H1 (cell line): ENCODE measurements at regions not wholly inside any gene's neighbourhood (a gene's known extent, or its start where the extent isn't known, plus 50 kb on each side); places are given as distances from the start of the nearest gene placed in this dataset.

Experiments
- CTCF ChIA-PET: fragments of 300-600 bp; sonication (Branson Sonifier 250); formaldehyde crosslinking; loops from one replicate; lab custom pipeline; 2021; ENCODE audit not compliant: partially characterized antibody; lab: Charles Lee
- POLR2A ChIA-PET: fragments of 300-600 bp; sonication (Branson Sonifier 250); formaldehyde crosslinking; loops from one replicate; lab custom pipeline; 2021; ENCODE audit warnings: inconsistent platforms; ENCODE audit not compliant: partially characterized antibody; lab: Charles Lee
- DNase-seq, 2 experiments: peaks; one replicate each; pipeline versions ENCODE4 v3.0.0 to v3.0.0-alpha.2; 2010 to 2022; ENCODE audit warnings: low spot score in 2 of 2, low read depth in 1 of 2, mixed read lengths in 1 of 2
- FAIRE-seq: peaks from 2 replicates; lab custom pipeline; 2011; peaks lifted over from hg19 to GRCh38; lab: Jason Lieb, UNC
- H2AFZ ChIP-seq: 2 replicates; pipeline ENCODE4 v1.8.1; 2012; ENCODE audit warnings: low read length, inconsistent platforms
- H2AK5ac ChIP-seq: 2 replicates; pipeline ENCODE4 v1.6.1; 2013; ENCODE audit warnings: low read depth, low read length
- H2BK120ac ChIP-seq: replicated peaks from 2 replicates; pipeline ENCODE3; 2013; ENCODE audit warnings: low read depth, low read length, inconsistent platforms
- H2BK12ac ChIP-seq: 2 replicates; pipeline ENCODE4 v1.6.1; 2013; ENCODE audit warnings: low read depth, low read length
- H2BK15ac ChIP-seq: 2 replicates; pipeline ENCODE4 v1.6.1; 2013; ENCODE audit warnings: low read length
- H2BK20ac ChIP-seq: 2 replicates; pipeline ENCODE4 v1.6.1; 2013; ENCODE audit warnings: low read length
- H2BK5ac ChIP-seq: 2 replicates; pipeline ENCODE4 v1.6.1; 2013; ENCODE audit warnings: low read depth, low read length
- H3K14ac ChIP-seq: 2 replicates; pipeline ENCODE4 v1.6.1; 2013; ENCODE audit warnings: inconsistent platforms; ENCODE audit not compliant: insufficient read length
- H3K18ac ChIP-seq: 2 replicates; pipeline ENCODE4 v1.6.1; 2013; ENCODE audit warnings: low read length; ENCODE audit errors: extremely low read depth
- H3K23ac ChIP-seq: 2 replicates; pipeline ENCODE4 v1.6.1; 2013; ENCODE audit warnings: inconsistent platforms; ENCODE audit not compliant: insufficient read length
- H3K23me2 ChIP-seq: 2 replicates; pipeline ENCODE4 v1.6.1; 2013; ENCODE audit warnings: low read depth, low read length
- H3K27ac ChIP-seq: 2 replicates; pipeline ENCODE4 v1.6.1; 2011; ENCODE audit warnings: low read depth, low read length, inconsistent platforms
- H3K27me3 ChIP-seq, 4 experiments: replicated peaks in 1 of 4; 1 replicate in 1 of 4; 2 replicates in 3 of 4; pipeline versions ENCODE4 v1.6.1 to v1.8.1; 2011 to 2013; ENCODE audit warnings: low read length in 3 of 4, mild to moderate bottlenecking in 3 of 4, inconsistent platforms in 2 of 4, mixed read lengths in 2 of 4, moderate library complexity in 1 of 4; ENCODE audit not compliant: control insufficient read depth in 3 of 4, insufficient read depth in 3 of 4; ENCODE audit errors: extremely low read depth in 1 of 4
- H3K36me3 ChIP-seq, 4 experiments: 2 replicates each; pipeline versions ENCODE4 v1.6.1 to v1.8.1; 2011 to 2013; ENCODE audit warnings: mild to moderate bottlenecking in 4 of 4, low read length in 3 of 4, moderate library complexity in 2 of 4, control low read depth in 1 of 4, inconsistent platforms in 1 of 4; ENCODE audit not compliant: insufficient read depth in 4 of 4, control insufficient read depth in 2 of 4
- H3K4ac ChIP-seq: replicated peaks from 2 replicates; pipeline ENCODE3; 2013; ENCODE audit warnings: low read length, low read depth, mixed read lengths, inconsistent platforms; ENCODE audit not compliant: insufficient read length
- H3K4me1 ChIP-seq, 4 experiments: replicated peaks in 1 of 4; 1 replicate in 1 of 4; 2 replicates in 3 of 4; pipeline versions ENCODE4 v1.6.1 to v1.8.1; 2011 to 2013; ENCODE audit warnings: low read length in 3 of 4, inconsistent platforms in 2 of 4, mixed read lengths in 1 of 4; ENCODE audit not compliant: insufficient read depth in 4 of 4, control insufficient read depth in 3 of 4
- H3K4me2 ChIP-seq, 2 experiments: 2 replicates each; pipeline versions ENCODE4 v1.6.1 to v1.8.1; 2011 to 2013; ENCODE audit warnings: low read depth in 2 of 2, low read length in 2 of 2, control low read depth in 1 of 2, inconsistent platforms in 1 of 2, mild to moderate bottlenecking in 1 of 2; ENCODE audit not compliant: insufficient read depth in 1 of 2
- H3K4me3 ChIP-seq, 4 experiments: fragments of 200-600, 300-600 bp in 1 of 4; sonication (generic), shearing (Covaris generic), sonication (Bioruptor Twin) in 1 of 4; 2 replicates each; pipeline versions ENCODE4 v1.5.1 to v1.8.1; 2011 to 2016; ENCODE audit warnings: low read length in 4 of 4, low read depth in 3 of 4, control low read depth in 2 of 4, inconsistent platforms in 2 of 4, mild to moderate bottlenecking in 2 of 4, mixed read lengths in 1 of 4, moderate library complexity in 1 of 4; ENCODE audit not compliant: insufficient read depth in 2 of 4; ENCODE audit errors: extremely low read depth in 1 of 4
- H3K56ac ChIP-seq: replicated peaks from 2 replicates; pipeline ENCODE3; 2013; ENCODE audit warnings: low read depth, mild to moderate bottlenecking, mixed read lengths, low read length, inconsistent platforms; ENCODE audit not compliant: insufficient read length
- H3K79me1 ChIP-seq: 2 replicates; pipeline ENCODE4 v1.6.1; 2013; ENCODE audit warnings: low read depth, low read length, control low read depth
- H3K79me2 ChIP-seq, 2 experiments: 2 replicates each; pipeline versions ENCODE4 v1.6.1 to v1.8.1; 2012 to 2013; ENCODE audit warnings: low read length in 2 of 2, mild to moderate bottlenecking in 2 of 2, inconsistent platforms in 1 of 2; ENCODE audit not compliant: insufficient read depth in 2 of 2, control insufficient read depth in 1 of 2
- H3K9ac ChIP-seq, 4 experiments: replicated peaks in 1 of 4; 1 replicate in 1 of 4; 2 replicates in 3 of 4; pipeline versions ENCODE4 v1.6.1 to v1.8.1; 2011 to 2013; ENCODE audit warnings: low read depth in 3 of 4, low read length in 3 of 4, control low read depth in 2 of 4, mild to moderate bottlenecking in 2 of 4, moderate library complexity in 2 of 4, inconsistent platforms in 1 of 4; ENCODE audit errors: extremely low read depth in 1 of 4
- H3K9me3 ChIP-seq, 2 experiments: 2 replicates each; pipeline versions ENCODE4 v1.6.1 to v1.8.1; 2012 to 2013; ENCODE audit warnings: mild to moderate bottlenecking in 2 of 2, moderate library complexity in 2 of 2, control low read depth in 1 of 2, inconsistent platforms in 1 of 2, low read depth in 1 of 2, low read length in 1 of 2, mixed read lengths in 1 of 2; ENCODE audit not compliant: insufficient read depth in 2 of 2
- H4K20me1 ChIP-seq, 2 experiments: replicated peaks in 1 of 2; 2 replicates each; pipeline versions ENCODE3 to v1.8.1; 2011 to 2013; ENCODE audit warnings: inconsistent platforms in 2 of 2, low read length in 2 of 2, mild to moderate bottlenecking in 1 of 2; ENCODE audit not compliant: insufficient read depth in 2 of 2, control insufficient read depth in 1 of 2
- H4K5ac ChIP-seq: 2 replicates; pipeline ENCODE4 v1.6.1; 2013; ENCODE audit warnings: low read length, low read depth, mixed read lengths, inconsistent platforms; ENCODE audit not compliant: insufficient read length
- H4K8ac ChIP-seq: 2 replicates; pipeline ENCODE4 v1.8.0; 2013; ENCODE audit warnings: mild to moderate bottlenecking, moderate library complexity, low read length, inconsistent platforms; ENCODE audit not compliant: insufficient read depth; ENCODE audit errors: extremely low read depth
- H4K91ac ChIP-seq: replicated peaks from 2 replicates; pipeline ENCODE3; 2013; ENCODE audit warnings: low read length, mixed read lengths, inconsistent platforms; ENCODE audit not compliant: insufficient read length
- BACH1 ChIP-seq: IDR thresholded peaks from 2 replicates; pipeline ENCODE4 v1.6.1; 2012; ENCODE audit warnings: low read length, improper control_type of control experiment
- CBX8 ChIP-seq: fragments of 300-800, 300-1000 bp; sonication (generic); IDR thresholded peaks from 2 replicates; pipeline ENCODE4 v1.7.1; 2016; ENCODE audit warnings: low read depth, low read length, borderline replicate concordance
- EZH2 ChIP-seq: fragments of 200-600 bp; sonication (generic); IDR thresholded peaks from 2 replicates; pipeline ENCODE4 v1.7.1; 2012; ENCODE audit warnings: low read depth, mild to moderate bottlenecking, moderate library complexity, low read length, inconsistent platforms; ENCODE audit not compliant: severe bottlenecking
- HDAC6 ChIP-seq: IDR thresholded peaks from one replicate; pipeline ENCODE4 v1.7.1; 2012; ENCODE audit warnings: low read depth, mild to moderate bottlenecking, inconsistent platforms, low read length, moderate library complexity
- JUN ChIP-seq: IDR thresholded peaks from 2 replicates; pipeline ENCODE4 v1.6.1; 2011; ENCODE audit warnings: low read depth, mild to moderate bottlenecking, improper control_type of control experiment, low read length
- RXRA ChIP-seq: IDR thresholded peaks from 2 replicates; pipeline ENCODE4 v1.6.1; 2011; ENCODE audit warnings: low read depth, mild to moderate bottlenecking, low read length, moderate library complexity; ENCODE audit not compliant: insufficient read depth
- SAP30 ChIP-seq: fragments of 300-600 bp; sonication (generic); IDR thresholded peaks from 2 replicates; pipeline ENCODE4 v1.7.1; 2012; ENCODE audit warnings: low read length, moderate library complexity, mild to moderate bottlenecking, inconsistent platforms; ENCODE audit not compliant: insufficient read depth, insufficient replicate concordance
- SIX5 ChIP-seq: IDR thresholded peaks from 2 replicates; pipeline ENCODE4 v1.6.1; 2011; ENCODE audit warnings: mild to moderate bottlenecking, low read depth, low read length
- SP4 ChIP-seq: IDR thresholded peaks from 2 replicates; pipeline ENCODE4 v1.6.1; 2012; ENCODE audit warnings: low read length, inconsistent platforms
- TAF1 ChIP-seq: IDR thresholded peaks from 2 replicates; pipeline ENCODE4 v1.6.1; 2011; ENCODE audit warnings: mild to moderate bottlenecking, low read depth, low read length
- USF2 ChIP-seq: IDR thresholded peaks from 2 replicates; pipeline ENCODE4 v1.6.1; 2011; ENCODE audit warnings: low read length, improper control_type of control experiment
- WGBS, 2 experiments: shearing (Covaris generic) in 1 of 2; methylation state at CpG; one replicate each; pipeline versions ENCODE4 v1.1.6 to v1.1.7; 2013 to 2015; ENCODE audit warnings: low lambda C conversion rate in 2 of 2, mixed read lengths in 2 of 2, inconsistent platforms in 1 of 2, low coverage in 1 of 2, missing lambda C conversion rate in 1 of 2; ENCODE audit not compliant: insufficient replicate concordance in 2 of 2, insufficient coverage in 1 of 2, insufficient read length in 1 of 2; ENCODE audit errors: extremely low coverage in 1 of 2, missing lambda C conversion rate in 1 of 2; 5-methylcytosine and 5-hydroxymethylcytosine counted together
- TF ChIP-seq, protein P1 (sequence below): IDR thresholded peaks from 2 replicates; pipeline ENCODE4 v1.6.1; 2012; ENCODE audit warnings: inconsistent platforms

DNA sequence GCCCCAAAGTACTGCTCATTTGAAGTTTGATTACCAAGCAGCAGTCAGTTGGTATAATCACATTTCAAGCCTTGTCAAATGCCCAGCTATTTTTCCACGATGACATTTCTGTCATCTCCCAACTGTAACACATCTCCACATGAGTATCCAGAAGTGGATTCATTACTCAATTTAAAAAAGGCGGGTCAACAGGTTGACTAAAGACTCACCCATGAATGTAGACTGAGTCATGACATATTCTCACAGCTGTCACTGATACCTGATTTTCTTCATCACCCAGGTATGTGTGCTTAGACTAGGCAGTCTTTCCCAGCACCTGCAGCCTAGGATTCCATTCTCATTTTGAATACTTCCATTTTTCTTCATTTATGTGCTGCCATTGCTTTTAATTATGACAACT, 75.1 kb upstream of the DBX2 start:
- no peak overlapping the region for H2BK5ac ChIP-seq
- no peak overlapping the region for H4K5ac ChIP-seq
- no peaks in the 10 kb centered on the region for H4K20me1 ChIP-seq
- no peak overlapping the region for H4K91ac ChIP-seq
- H3K9ac ChIP-seq = no peak overlapping the region
- no peak overlapping the region for H2BK12ac ChIP-seq
- H3K4me1 ChIP-seq = 0 out of 7 replicates have a peak, but pooled peaks cover 0 to 1% (median 0%) of the 10 kb centered on the region in 4 experiments
- no peak overlapping the region for H2BK120ac ChIP-seq
- no peaks in the 10 kb centered on the region for H3K79me1 ChIP-seq
- no peak overlapping the region for H2BK20ac ChIP-seq
- ChIA-PET CTCF (interaction anchor here (1.0 to 8.8 kb wide), 4 partner anchors 44 to 713 kb away, joined by 3 to 64 read pairs (median 3); no protein-coding TSS in a partner anchor), POLR2A (no interaction called here)
- no peak overlapping the region for H3K4me2 ChIP-seq
- no peak overlapping the region for H4K8ac ChIP-seq
- H3K18ac ChIP-seq = no peak overlapping the region
- 92% methylated on average over 2 of the region's 2 CpGs; no CpG with 5 or more reads in 1 of the 2 experiments for WGBS, 2 experiments
- DNase-seq = no peak
- H3K56ac ChIP-seq = no peak overlapping the region
- no peak overlapping the region for H3K14ac ChIP-seq
- H3K4me3 ChIP-seq = no peak overlapping the region
- no peak overlapping the region for H2AK5ac ChIP-seq
- H3K9me3 ChIP-seq = no peaks in the 10 kb centered on the region
- H3K27ac ChIP-seq = no peak overlapping the region
- no peaks in the 10 kb centered on the region for H3K36me3 ChIP-seq
- no peak overlapping the region for H3K23ac ChIP-seq
- no peak overlapping the region for H2BK15ac ChIP-seq
- TF ChIP-seq SAP30 (no peak), CBX8 (no peak), EZH2 (no peak), HDAC6 (no peak), SIX5 (no peak), SP4 (no peak), USF2 (no peak), BACH1 (no peak), JUN (no peak), RXRA (no peak), TAF1 (no peak)
- TF ChIP-seq, protein P1, sequence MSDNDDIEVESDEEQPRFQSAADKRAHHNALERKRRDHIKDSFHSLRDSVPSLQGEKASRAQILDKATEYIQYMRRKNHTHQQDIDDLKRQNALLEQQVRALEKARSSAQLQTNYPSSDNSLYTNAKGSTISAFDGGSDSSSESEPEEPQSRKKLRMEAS = no peak
- TF ChIP-seq, all 59 proteins: peak for 0
- Histone ChIP-seq H2AFZ (no peak overlapping the region), H3K4ac (no peak overlapping the region), H3K23me2 (no peaks in the 10 kb centered on the region), H3K27me3 (no peaks in the 10 kb centered on the region), H3K79me2 (no peaks in the 10 kb centered on the region)
- FAIRE-seq = no peak
